CD4-positive, alpha-beta T cell treated with Interferon alpha-2 for 1 hour (primary cell): ENCODE measurements at regions not wholly inside any gene's neighbourhood (a gene's known extent, or its start where the extent isn't known, plus 50 kb on each side); places are given as distances from the start of the nearest gene placed in this dataset.
"Not testable (repeated sequence)": the region's sequence is repeated elsewhere in the genome, so short reads cannot be mapped to it uniquely, and the experiment has no call there.

Experiments
- DNase-seq, 2 donors: peaks; one replicate each; pipeline ENCODE4 v3.0.0-alpha.2; 2020 to 2022

GRCh38 chr1:188096521-188096920 lies 1267.8 kb downstream of the PLA2G4A start:
- no peak for DNase-seq

- no peak for DNase-seq
Observed at GRCh38 chr1:188117436-188117835, 1288.7 kb downstream of the PLA2G4A start.

- no peak for DNase-seq
Observed at GRCh38 chr1:188122646-188123045, 1293.9 kb downstream of the PLA2G4A start.

GRCh38 chr1:188127507-188127906 lies 1298.8 kb downstream of the PLA2G4A start:
- no peak for DNase-seq

GRCh38 chr1:188128761-188129160 lies 1300.0 kb downstream of the PLA2G4A start:
- DNase-seq = no peak

DNA sequence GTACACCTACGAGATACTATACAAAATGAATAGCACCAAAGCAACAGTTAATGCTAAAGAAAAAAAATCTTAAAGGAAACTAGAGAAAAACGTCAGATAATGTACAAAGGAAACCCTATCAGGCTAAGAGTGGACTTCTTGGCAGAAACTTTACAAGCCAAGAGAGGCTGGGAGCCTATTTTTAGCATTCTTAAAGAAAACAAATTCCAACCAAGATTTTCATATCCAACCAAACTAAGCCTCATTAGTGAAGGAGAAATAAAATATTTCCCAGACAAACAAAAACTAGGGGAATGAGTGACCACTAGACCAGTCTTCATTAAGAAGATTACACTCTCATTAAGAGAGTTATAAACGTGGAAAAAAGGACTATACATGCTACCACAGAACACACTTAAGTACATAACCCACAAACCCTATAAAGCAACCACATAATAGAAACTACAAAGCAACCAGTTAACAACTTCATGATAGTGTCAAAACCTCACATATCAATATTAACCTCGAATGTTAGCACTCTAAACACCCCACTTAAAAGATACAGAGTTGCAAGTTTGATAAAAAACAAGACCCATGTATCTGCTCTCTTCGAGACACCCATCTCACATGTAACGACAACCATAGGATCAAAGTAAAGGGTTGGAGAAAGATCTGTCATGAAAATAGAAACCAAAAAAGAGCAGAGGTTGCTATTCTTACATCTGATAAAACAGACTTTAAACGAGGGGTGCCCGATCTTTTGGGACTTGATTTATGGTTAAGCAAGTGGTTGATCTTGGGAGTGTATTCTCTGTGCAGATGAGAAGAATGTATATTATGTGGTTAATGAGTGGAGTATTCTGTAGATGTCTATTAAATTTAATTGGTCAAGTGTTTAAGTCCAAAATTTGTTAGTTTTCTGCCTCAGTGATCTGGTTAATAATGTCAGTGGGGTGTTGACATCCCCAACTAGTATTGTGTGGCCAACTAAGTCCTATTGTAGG lies 1301.4 kb downstream of the PLA2G4A start:
- DNase-seq = no peak

- no peak for DNase-seq
Observed at GRCh38 chr1:188137221-188137620, 1308.5 kb downstream of the PLA2G4A start.

- DNase-seq = no peak
Observed at GRCh38 chr1:188140958-188141357, 1312.2 kb downstream of the PLA2G4A start.

DNA sequence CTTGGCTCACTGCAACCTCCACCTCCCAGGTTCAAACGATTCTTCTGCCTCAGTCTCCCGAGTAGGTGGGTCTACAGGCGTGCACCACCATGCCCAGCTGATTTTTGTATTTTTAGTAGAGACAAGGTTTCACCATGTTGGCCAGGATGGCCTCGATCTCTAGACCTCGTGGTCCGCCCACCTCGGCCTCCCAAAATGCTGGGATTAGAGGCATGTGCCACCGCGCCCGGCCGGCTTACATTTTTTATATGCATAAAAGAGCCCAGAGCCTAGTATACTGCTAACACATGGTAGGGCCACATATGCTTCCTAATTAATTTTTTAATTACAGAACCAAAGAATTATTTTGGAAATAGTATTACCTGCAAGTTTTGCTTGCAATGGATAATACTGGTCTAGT lies 1325.4 kb downstream of the PLA2G4A start:
- DNase-seq = no peak

- DNase-seq = no peak
Observed at GRCh38 chr1:188154761-188155160, 1326.0 kb downstream of the PLA2G4A start.

GRCh38 chr1:188155261-188155660 lies 1326.5 kb downstream of the PLA2G4A start:
- DNase-seq = no peak

DNA sequence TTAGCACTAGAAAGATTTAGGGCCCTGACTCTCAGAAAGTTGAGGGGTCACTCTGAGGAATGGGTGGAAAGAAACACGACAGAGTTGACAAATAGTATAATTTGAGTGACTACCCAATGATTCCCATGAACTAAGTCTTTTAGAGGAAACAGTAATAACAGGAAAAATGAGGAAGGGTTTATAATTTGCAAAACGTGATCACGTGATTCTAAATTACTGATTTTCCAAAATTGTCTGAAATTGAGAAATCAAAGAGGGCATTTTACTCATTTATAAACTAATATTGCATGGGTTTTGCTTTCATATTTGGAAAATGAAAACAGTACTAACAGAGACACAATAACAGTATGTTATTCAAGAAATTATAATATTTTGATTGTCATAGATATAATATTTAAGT lies 1335.7 kb downstream of the PLA2G4A start:
- DNase-seq = no peak

DNA sequence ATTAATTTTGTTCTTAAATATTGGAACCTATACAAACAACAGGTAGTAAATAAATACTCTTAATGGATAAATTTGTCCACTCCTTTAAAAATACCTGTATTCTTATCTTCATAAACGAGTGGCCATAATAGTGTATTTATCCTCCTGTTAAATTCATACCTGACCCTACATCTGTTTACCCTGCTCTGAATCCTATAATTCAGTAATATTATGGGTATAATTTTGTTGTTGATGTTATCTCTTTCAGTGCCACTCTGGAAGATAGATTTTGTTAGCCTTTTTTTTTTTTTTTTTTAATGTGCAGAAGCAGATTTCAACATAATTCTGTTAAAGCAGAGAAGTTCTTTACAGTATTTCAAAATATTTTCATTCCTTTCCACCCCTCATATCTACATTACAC lies 1337.9 kb downstream of the PLA2G4A start:
- no peak for DNase-seq

DNA sequence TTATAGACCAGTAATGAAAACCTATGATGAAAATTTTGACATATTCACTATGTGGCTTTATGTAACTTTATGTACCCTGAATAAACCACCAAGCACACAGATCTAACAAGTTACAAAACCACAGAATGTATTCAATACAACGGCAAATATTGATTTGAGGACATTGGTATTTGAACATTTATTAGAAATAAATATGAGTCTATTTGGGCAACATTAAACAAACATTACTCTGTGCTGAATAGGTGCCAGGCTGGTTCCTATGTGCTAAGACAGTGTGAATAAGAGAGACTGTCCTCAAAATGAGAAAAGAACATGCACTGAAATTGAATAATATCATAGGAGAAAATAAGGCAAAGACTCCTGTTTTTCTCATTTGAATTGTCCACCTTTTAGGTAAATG lies 1341.2 kb downstream of the PLA2G4A start:
- no peak for DNase-seq

GRCh38 chr1:188170411-188170810 lies 1341.7 kb downstream of the PLA2G4A start:
- DNase-seq = no peak

- DNase-seq = no peak
Observed at GRCh38 chr1:188170935-188171334, 1342.2 kb downstream of the PLA2G4A start.

DNA sequence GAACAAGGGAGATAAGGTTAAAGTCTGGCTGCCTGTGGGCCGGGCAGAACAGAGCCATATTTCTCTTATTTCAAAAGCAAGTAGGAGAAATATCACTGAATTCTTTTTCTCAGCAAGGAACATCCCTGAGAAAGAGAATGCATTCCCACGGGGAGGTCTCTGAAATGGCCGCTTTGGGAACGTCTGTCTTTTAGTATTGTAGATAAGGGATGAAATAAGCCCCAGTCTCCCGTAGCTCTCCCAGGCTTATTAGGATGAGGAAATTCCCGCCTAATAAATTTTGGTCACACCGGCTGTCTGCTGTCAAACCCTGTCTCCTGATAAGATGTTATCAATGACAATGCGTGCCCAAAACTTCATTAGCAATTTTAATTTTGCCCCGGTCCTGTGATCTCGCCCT lies 1353.3 kb downstream of the PLA2G4A start:
- not testable (repeated sequence) for DNase-seq

DNA sequence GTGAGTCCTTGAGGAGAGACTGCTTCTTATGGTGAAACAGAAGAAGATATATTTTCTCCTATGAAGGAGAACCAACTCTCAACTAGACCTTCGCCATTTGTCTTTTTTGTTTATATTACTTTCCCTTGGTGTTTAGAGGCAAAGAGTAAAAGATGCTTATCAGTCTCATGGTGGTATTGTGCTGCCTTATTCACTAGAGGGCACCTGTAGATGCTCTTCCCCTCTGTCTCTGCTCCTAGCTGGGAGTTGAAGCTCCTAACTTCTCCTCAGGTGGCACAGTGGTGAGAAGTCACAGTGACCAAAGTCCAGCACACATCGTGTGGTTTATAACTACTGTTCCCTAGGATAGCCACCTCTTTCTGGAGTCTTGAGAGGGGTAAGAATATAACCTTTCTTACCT lies 1359.6 kb downstream of the PLA2G4A start:
- DNase-seq = no peak

GRCh38 chr1:188194916-188195315 lies 1366.2 kb downstream of the PLA2G4A start:
- no peak for DNase-seq

- no peak for DNase-seq
Observed at GRCh38 chr1:188218289-188218688, 1389.5 kb downstream of the PLA2G4A start.

DNA sequence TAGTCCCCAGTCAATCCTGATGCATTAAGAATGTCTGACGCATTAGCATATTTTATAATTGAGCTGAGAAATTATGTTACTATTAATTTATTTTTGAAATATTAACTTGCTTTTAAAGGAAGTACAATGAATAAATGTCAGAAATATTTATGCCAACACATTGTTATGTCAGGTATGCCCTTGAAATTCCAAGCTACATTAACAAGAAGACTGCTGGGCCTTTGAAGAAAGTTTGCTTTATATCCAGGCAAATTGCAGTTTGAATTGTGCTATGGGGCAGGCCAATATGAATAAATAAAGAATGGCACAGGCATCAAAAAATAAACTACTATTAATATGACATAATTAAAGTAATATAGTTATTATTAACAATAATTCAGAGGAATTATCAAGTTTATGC lies 1391.3 kb downstream of the PLA2G4A start:
- DNase-seq = no peak

DNA sequence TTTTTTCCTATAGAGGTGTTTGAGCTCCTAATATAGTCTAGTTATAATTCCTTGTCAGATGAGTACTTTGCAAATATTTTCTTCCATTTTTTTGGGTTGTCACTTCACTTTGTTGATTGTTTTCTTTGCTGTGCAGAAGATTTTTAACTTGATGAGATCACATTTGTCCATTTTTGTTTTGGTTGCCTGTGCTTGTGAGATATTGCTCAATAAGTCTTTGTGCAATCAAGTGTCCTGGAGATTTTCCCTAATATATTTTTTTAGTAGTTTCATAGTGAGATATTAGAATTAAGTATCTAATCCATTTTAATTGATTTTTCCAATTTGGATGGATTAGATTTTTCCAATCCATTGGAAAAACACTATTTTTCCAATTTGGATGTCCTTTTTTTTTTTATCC lies 1395.5 kb downstream of the PLA2G4A start:
- no peak for DNase-seq

DNA sequence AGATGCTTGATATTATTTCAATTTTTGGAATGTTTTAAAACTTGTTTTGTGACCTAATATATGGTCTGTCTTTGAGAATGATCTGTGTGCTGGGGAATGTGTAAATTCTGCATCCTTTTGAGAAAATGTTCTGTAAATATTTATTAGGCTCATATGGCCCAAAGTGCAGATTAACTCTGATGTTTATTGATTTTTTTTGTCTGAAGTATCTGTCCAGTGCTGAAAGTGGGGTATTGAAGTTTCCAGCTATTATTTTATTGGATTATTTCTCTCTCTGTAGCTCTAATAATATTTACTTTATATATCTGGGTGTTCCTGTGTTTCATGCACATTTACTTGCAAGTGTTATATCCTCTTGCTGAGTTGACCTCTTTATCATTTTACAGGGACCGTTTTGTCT lies 1397.2 kb downstream of the PLA2G4A start:
- no peak for DNase-seq

DNA sequence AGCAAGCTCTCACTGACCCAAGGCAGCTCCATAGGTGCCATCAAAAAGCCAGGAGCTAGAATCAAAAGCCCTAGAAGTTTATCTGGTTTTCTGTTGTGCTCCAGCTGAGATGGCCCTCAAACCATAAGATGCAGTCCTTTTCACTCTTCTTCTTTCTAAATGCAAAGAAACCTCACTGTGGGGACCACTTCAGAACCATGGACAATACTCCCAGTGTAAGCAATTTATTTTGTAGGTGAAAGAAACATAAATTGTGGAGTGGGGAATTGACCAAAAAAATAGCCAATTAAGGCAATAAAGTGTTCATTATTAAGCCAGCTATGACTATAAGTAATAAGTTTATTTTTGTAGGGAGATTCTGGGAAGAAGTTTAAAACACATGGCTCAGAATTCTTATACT lies 1399.9 kb downstream of the PLA2G4A start:
- no peak for DNase-seq
